Fibroblast of upper back skin (primary cell): ENCODE measurements at regions not wholly inside any gene's neighbourhood (a gene's known extent, or its start where the extent isn't known, plus 50 kb on each side); places are given as distances from the start of the nearest gene placed in this dataset.

ENCODE experiments used
- DNase-seq: peaks from one replicate; pipeline ENCODE4 v3.0.0-alpha.2; 2013

GRCh38 chr2:64322433-64322832, 131.5 kb upstream of the LGALSL start:
- no peak for DNase-seq

- DNase-seq, result no peak
These were observed 130.8 kb upstream of the LGALSL start for GRCh38 chr2:64323197-64323596.

- no peak for DNase-seq
These were observed 129.1 kb upstream of the LGALSL start for GRCh38 chr2:64324746-64325410.

GRCh38 chr2:64325477-64325851, 128.5 kb upstream of the LGALSL start:
- DNase-seq, result no peak

GRCh38 chr2:64325852-64326577, 127.9 kb upstream of the LGALSL start:
- no peak for DNase-seq

- DNase-seq, result no peak
These were observed 127.3 kb upstream of the LGALSL start for GRCh38 chr2:64326578-64327050.

GRCh38 chr2:64327129-64327509, 126.8 kb upstream of the LGALSL start:
- no peak for DNase-seq

GRCh38 chr2:64327510-64328414, 126.2 kb upstream of the LGALSL start:
- DNase-seq, result peak; percentile 31

GRCh38 chr2:64328415-64328722, 125.6 kb upstream of the LGALSL start:
- no peak for DNase-seq

GRCh38 chr2:64328756-64329155, 125.2 kb upstream of the LGALSL start:
- DNase-seq, result no peak

GRCh38 chr2:64329848-64330247, 124.1 kb upstream of the LGALSL start:
- DNase-seq, result no peak

GRCh38 chr2:64330281-64331113, 123.5 kb upstream of the LGALSL start:
- DNase-seq, result peak; percentile 89

- no peak for DNase-seq
These were observed 122.8 kb upstream of the LGALSL start for GRCh38 chr2:64331114-64331645.

- DNase-seq, result no peak
These were observed 121.9 kb upstream of the LGALSL start for GRCh38 chr2:64331849-64332699.

GRCh38 chr2:64336171-64336570, 117.8 kb upstream of the LGALSL start:
- DNase-seq, result no peak

- no peak for DNase-seq
These were observed 116.6 kb upstream of the LGALSL start for GRCh38 chr2:64337314-64337713.

- no peak for DNase-seq
These were observed 115.9 kb upstream of the LGALSL start for GRCh38 chr2:64338108-64338507.

GRCh38 chr2:64338910-64339500, 115.0 kb upstream of the LGALSL start:
- DNase-seq, result peak; percentile 76

- no peak for DNase-seq
These were observed 112.5 kb upstream of the LGALSL start for GRCh38 chr2:64341461-64341860.

GRCh38 chr2:64342195-64343099, 111.5 kb upstream of the LGALSL start:
- DNase-seq, result no peak
